GM12873 (cell line): ENCODE measurements at regions not wholly inside any gene's neighbourhood (a gene's known extent, or its start where the extent isn't known, plus 50 kb on each side); places are given as distances from the start of the nearest gene placed in this dataset.

ENCODE experiments used
- CTCF ChIP-seq: IDR thresholded peaks from 2 replicates; pipeline ENCODE4 v1.5.1; 2012; ENCODE audit warnings: low read depth, mild to moderate bottlenecking, moderate library complexity, low read length, control low read depth; ENCODE audit not compliant: insufficient read depth; ENCODE audit errors: missing control alignments

DNA sequence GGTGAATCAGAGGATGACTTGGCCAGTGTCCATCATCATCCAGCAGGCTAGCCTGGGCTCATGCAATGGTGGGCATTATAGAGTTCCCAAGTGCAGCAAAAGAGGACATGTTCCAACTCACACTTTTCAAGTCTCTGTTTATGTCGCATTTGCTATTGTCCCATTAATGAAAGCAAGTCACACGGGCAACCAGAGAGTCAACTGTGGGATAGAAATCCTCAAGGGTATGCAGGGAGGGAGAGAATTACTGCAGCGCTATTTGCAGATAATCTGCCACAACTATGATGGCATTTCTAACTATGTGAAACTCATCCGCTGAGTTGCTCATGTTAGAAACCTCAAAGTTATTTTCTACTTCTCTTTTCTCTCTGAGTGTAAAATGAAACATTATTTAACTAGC is 78.5 kb upstream of the TAB3 start:
- no peak for TF ChIP-seq CTCF

DNA sequence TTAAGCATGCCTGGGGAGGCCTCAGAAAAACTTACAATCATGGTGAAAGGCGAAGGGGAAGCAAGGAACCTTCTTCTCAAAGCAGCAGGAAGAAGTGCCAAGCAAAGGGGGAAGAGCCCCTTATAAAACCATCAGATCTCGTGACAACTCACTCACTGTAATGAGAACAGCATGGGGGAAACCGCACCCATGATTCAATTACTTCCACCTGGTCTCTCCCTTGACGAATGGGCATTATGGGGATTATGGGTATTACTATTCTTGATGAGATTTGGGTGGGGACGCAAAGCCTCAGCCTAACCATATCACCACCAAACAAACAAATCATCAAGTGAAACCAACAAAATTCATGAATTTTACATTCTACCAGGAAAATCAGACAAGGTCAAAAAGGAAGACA is 76.7 kb upstream of the TAB3 start:
- no peak for TF ChIP-seq CTCF

- TF ChIP-seq CTCF = no peak
Measured at GRCh38 chrX:30961387-30962174, 72.5 kb upstream of the TAB3 start.

- no peak for TF ChIP-seq CTCF
Measured at GRCh38 chrX:30957753-30958152, 68.7 kb upstream of the TAB3 start.

DNA sequence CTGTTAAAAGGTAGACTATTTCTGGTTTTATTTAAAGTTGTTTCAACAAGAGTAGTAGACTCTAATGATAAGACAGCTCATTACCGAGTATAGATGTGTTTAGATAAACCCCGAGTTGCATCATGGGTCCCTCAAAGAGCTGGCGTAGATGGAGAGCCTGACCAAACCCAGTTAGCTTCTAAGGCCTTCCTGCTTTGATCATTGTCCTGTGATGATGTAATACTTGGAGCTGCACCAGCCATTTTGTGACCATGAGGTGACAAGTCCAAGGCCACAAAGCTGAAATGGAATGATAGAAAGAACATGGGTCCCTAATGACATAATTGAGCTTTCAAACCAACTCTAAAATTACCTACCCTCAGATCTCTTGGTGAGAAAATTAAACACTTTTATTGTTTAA is 66.6 kb upstream of the TAB3 start:
- TF ChIP-seq CTCF = no peak

GRCh38 chrX:30951003-30951402 is 61.9 kb upstream of the TAB3 start:
- no peak for TF ChIP-seq CTCF

- no peak for TF ChIP-seq CTCF
Measured at GRCh38 chrX:30950391-30950790, 61.3 kb upstream of the TAB3 start.

- no peak for TF ChIP-seq CTCF
Measured at GRCh38 chrX:30949554-30949953, 60.5 kb upstream of the TAB3 start.
